ENCODE measurements at regions not wholly inside any gene's neighbourhood (a gene's known extent, or its start where the extent isn't known, plus 50 kb on each side); places are given as distances from the start of the nearest gene placed in this dataset.

- TF ChIP-seq YY1 (IDR thresholded peaks at IDR 0.05; ENCODE audit: low read depth, low read length): no peak
- no peak for TF ChIP-seq CTCF (IDR thresholded peaks at IDR 0.05; ENCODE audit: control extremely low read depth in 1 of 3, insufficient read depth in 1 of 3, low read depth in 1 of 3, low read length in 3 of 3)
- no peak for TF ChIP-seq BRCA1 (IDR thresholded peaks at IDR 0.05; ENCODE audit: low read depth, low read length)
- TF ChIP-seq RAD21 (IDR thresholded peaks at IDR 0.05 in 1 of 2, conservative IDR thresholded peaks at IDR 0.05 in 1 of 2; ENCODE audit: low read depth in 2 of 2, low read length in 2 of 2): no peak
- TF ChIP-seq JUND (IDR thresholded peaks at IDR 0.05; ENCODE audit: low read length): no peak
- no peak for TF ChIP-seq EP300 (IDR thresholded peaks at IDR 0.05; ENCODE audit: borderline replicate concordance in 1 of 2, low read depth in 2 of 2, low read length in 2 of 2)
- TF ChIP-seq, protein P1, sequence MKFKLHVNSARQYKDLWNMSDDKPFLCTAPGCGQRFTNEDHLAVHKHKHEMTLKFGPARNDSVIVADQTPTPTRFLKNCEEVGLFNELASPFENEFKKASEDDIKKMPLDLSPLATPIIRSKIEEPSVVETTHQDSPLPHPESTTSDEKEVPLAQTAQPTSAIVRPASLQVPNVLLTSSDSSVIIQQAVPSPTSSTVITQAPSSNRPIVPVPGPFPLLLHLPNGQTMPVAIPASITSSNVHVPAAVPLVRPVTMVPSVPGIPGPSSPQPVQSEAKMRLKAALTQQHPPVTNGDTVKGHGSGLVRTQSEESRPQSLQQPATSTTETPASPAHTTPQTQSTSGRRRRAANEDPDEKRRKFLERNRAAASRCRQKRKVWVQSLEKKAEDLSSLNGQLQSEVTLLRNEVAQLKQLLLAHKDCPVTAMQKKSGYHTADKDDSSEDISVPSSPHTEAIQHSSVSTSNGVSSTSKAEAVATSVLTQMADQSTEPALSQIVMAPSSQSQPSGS (IDR thresholded peaks at IDR 0.05; ENCODE audit: low read length): no peak
- TF ChIP-seq POLR2A (IDR thresholded peaks at IDR 0.05; ENCODE audit: control extremely low read depth in 1 of 2, low read depth in 2 of 2, low read length in 2 of 2): no peak
- TF ChIP-seq TAF1 (IDR thresholded peaks at IDR 0.05; ENCODE audit: low read depth, low read length): no peak
Measured at GRCh38 chr2:2842466-2842865, 511.4 kb upstream of the MYT1L start.

Data from H1 (cell line).